ENCODE measurements at regions not wholly inside any gene's neighbourhood (a gene's known extent, or its start where the extent isn't known, plus 50 kb on each side); places are given as distances from the start of the nearest gene placed in this dataset.

DNA sequence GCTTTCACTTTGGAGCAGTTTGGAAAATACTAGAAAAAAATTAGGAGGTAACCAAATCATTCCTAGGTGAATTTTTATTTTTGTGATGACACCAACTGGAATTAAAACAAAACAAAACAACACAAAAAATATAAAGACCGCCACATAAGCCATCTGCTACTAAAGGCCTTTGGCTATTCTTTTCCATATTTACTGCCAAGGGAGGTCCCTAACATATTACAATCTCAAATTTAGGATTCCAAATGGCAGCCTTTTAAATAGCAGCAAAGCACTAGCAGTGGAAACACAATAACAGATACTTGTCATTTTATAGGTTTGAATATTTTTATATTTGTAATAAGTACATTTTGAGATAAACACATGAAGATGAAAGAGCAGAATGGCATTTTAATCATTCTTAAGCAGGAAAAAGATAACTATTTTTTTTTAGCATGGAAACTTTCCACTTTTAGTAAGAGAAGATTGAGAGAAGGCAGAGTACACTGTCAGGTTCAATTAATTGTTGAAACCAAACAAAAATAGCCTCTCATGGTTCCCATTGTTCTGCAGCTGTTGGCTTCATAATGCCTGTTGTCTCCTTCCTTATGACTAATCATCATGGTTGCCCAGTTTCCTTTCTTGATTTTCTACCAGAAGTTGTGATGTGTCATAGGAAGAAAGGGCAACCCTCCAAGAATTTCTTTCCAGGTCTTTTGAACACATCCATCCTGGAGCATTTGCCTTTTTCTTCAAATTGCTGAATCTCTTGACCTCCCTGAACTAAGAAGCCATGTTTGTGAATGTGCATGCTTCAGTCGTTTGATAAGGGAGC lies 219.0 kb upstream of the EMCN start:
- H3K4me1 ChIP-seq (ENCODE audit: insufficient read depth, low read length): no peaks in the 10 kb centered on the region
- H4K91ac ChIP-seq (ENCODE audit: insufficient read length, low read depth, low read length): no peak overlapping the region
- no peak overlapping the region for H3K14ac ChIP-seq (ENCODE audit: insufficient read depth, low read length)
- H3K4ac ChIP-seq (ENCODE audit: low read depth, low read length): no peak overlapping the region
- TF ChIP-seq, protein P1, sequence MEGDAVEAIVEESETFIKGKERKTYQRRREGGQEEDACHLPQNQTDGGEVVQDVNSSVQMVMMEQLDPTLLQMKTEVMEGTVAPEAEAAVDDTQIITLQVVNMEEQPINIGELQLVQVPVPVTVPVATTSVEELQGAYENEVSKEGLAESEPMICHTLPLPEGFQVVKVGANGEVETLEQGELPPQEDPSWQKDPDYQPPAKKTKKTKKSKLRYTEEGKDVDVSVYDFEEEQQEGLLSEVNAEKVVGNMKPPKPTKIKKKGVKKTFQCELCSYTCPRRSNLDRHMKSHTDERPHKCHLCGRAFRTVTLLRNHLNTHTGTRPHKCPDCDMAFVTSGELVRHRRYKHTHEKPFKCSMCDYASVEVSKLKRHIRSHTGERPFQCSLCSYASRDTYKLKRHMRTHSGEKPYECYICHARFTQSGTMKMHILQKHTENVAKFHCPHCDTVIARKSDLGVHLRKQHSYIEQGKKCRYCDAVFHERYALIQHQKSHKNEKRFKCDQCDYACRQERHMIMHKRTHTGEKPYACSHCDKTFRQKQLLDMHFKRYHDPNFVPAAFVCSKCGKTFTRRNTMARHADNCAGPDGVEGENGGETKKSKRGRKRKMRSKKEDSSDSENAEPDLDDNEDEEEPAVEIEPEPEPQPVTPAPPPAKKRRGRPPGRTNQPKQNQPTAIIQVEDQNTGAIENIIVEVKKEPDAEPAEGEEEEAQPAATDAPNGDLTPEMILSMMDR (conservative IDR thresholded peaks at IDR 0.05): no peak
- no peak overlapping the region for H3K18ac ChIP-seq (ENCODE audit: insufficient read length, low read depth, low read length)
- no peaks in the 10 kb centered on the region for H3K27me3 ChIP-seq (ENCODE audit: insufficient read depth, low read length)
- H4K5ac ChIP-seq (ENCODE audit: insufficient read length, low read depth, low read length): no peak overlapping the region
- no peak overlapping the region for H2BK15ac ChIP-seq (ENCODE audit: low read depth, low read length)
- no peaks in the 10 kb centered on the region for H3K23me2 ChIP-seq (ENCODE audit: insufficient read length, low read depth, low read length, poor library complexity, severe bottlenecking)
- H3K4me2 ChIP-seq (ENCODE audit: insufficient read depth, insufficient read length, low read length): no peak overlapping the region
- Mint-ChIP-seq H3K27me3 (ENCODE audit: low read depth) (no peaks in the 10 kb centered on the region), H3K9me3 (peaks cover 11 to 15% of the 10 kb centered on the region in 2 experiments), H3K36me3 (ENCODE audit: insufficient read depth in 1 of 3, low read depth in 3 of 3) (peaks cover 2 to 13% (median 4%) of the 10 kb centered on the region in 3 experiments; a peak in 4 of 7 replicates), H3K27ac (no peak overlapping the region), H3K4me1 (no peaks in the 10 kb centered on the region), H3K4me3 (no peak overlapping the region)
- H3K23ac ChIP-seq (ENCODE audit: insufficient read length, low read depth, low read length): no peak overlapping the region
- H2BK5ac ChIP-seq (ENCODE audit: insufficient read length, low read length): no peak overlapping the region
- no peak overlapping the region for H4K8ac ChIP-seq (replicated peaks; ENCODE audit: insufficient read length, low read depth, low read length)
- H2AFZ ChIP-seq (ENCODE audit: low read length): no peak overlapping the region
- no peak overlapping the region for H2BK120ac ChIP-seq (ENCODE audit: low read depth, low read length, poor library complexity, severe bottlenecking)
- no peaks in the 10 kb centered on the region for H3K9me3 ChIP-seq (ENCODE audit: control insufficient read depth, low read depth, low read length)
- H2AK5ac ChIP-seq (ENCODE audit: insufficient read length, low read length): no peak overlapping the region
- no peak overlapping the region for H2BK12ac ChIP-seq (ENCODE audit: insufficient read length, low read depth, low read length)
- H3K79me2 ChIP-seq (ENCODE audit: insufficient read depth, low read length): no peaks in the 10 kb centered on the region
- no peak overlapping the region for H3T11ph ChIP-seq (ENCODE audit: low read length)
- no peak overlapping the region for H3K9ac ChIP-seq (ENCODE audit: extremely low read depth, insufficient read length, low read length)
- H2BK20ac ChIP-seq (ENCODE audit: low read depth, low read length, poor library complexity, severe bottlenecking): no peak overlapping the region
- DNase-seq: no peak
- no CpG with 5 or more reads among the region's 2 CpGs for WGBS (ENCODE audit: extremely low coverage, insufficient read length, low lambda C conversion rate)
- H3K27ac ChIP-seq (ENCODE audit: insufficient read length, low read depth, low read length): no peak overlapping the region
- H3K79me1 ChIP-seq (ENCODE audit: insufficient read depth, low read depth, low read length, poor library complexity, severe bottlenecking): no peaks in the 10 kb centered on the region
- no peak overlapping the region for H3K56ac ChIP-seq (ENCODE audit: insufficient read length, low read depth, low read length)
- no peaks in the 10 kb centered on the region for H4K20me1 ChIP-seq (ENCODE audit: control insufficient read depth, insufficient read depth, insufficient read length)

Data from H9 (cell line).